Uterus (tissue), 3 donors: ENCODE measurements at regions not wholly inside any gene's neighbourhood (a gene's known extent, or its start where the extent isn't known, plus 50 kb on each side); places are given as distances from the start of the nearest gene placed in this dataset.

Experiments used
- DNase-seq, 2 donors: peaks; one replicate each; pipeline ENCODE4 v3.0.0-alpha.2; 2019 to 2020
- H3K27ac ChIP-seq, 2 donors: fragments of 200-600 bp; sonication (generic); 1 replicate in 1 of 2; 2 replicates in 1 of 2; pipeline ENCODE4 v1.5.1; 2016 to 2018
- H3K27me3 ChIP-seq, 2 donors: fragments of 200-600 bp; sonication (generic); one replicate each; pipeline ENCODE4 v1.5.1; 2018 to 2019; ENCODE audit warnings: control low read depth in 1 of 2
- H3K36me3 ChIP-seq, 2 donors: fragments of 200-600 bp; sonication (generic); one replicate each; pipeline ENCODE4 v1.5.1; 2019; ENCODE audit warnings: control low read depth in 1 of 2
- H3K4me1 ChIP-seq, 2 donors: fragments of 200-600 bp; sonication (generic); one replicate each; pipeline ENCODE4 v1.5.1; 2018 to 2019; ENCODE audit warnings: control low read depth in 1 of 2
- H3K4me3 ChIP-seq, 2 donors: fragments of 200-600 bp; sonication (generic); 1 replicate in 1 of 2; 2 replicates in 1 of 2; pipeline ENCODE4 v1.5.1; 2018 to 2019; ENCODE audit warnings: mild to moderate bottlenecking in 1 of 2
- H3K9me3 ChIP-seq, 2 donors: fragments of 200-600 bp; sonication (generic); one replicate each; pipeline ENCODE4 v1.5.1; 2019; ENCODE audit warnings: control low read depth in 1 of 2
- POLR2A ChIP-seq, 2 donors: fragments of 450-650 bp; IDR thresholded peaks; one replicate each; pipeline ENCODE4 v1.6.1; 2016; ENCODE audit warnings: antibody characterized with exemption in 2 of 2, mild to moderate bottlenecking in 1 of 2, moderate library complexity in 1 of 2
- intact Hi-C: fragments of 100-400 bp; cut with DNase I; formaldehyde crosslinking; loops from one replicate; pipeline ENCODE4 v1.15.1; 2023; ENCODE audit warnings: low total_unique reads
- TF ChIP-seq, protein P1 (sequence below), 4 experiments: fragments of 200-600 bp in 2 of 4; fragments of 450-650 bp in 2 of 4; sonication (generic) in 2 of 4; IDR thresholded peaks; one replicate each; pipeline ENCODE4 v1.5.1; 2016 to 2019; ENCODE audit warnings: antibody characterized with exemption in 4 of 4, mild to moderate bottlenecking in 2 of 4, moderate library complexity in 1 of 4
- donor health status: DM: yes; HTN: yes; CAD: no.

DNA sequence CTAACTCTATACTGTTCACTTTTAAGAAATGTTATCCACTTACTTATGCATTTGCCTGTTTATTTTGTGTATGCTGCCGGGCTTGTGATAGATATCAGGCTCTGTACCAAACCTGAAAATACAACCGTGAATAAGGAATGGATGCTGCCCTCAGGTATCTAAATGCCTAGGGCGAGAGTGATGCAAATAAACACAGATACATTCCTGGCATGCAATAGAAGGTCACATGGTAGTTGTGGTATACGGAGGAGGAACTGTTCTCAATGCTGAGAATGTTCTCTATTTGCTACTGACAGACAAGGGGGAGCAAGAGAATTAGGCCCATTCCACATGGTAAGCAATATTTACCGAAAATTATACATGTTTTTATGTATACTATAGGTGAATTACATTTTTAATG, 227.8 kb downstream of the ICE1 start:
- intact Hi-C loops: no loop called here
- no peak for TF ChIP-seq POLR2A (IDR thresholded peaks at IDR 0.05)
- TF ChIP-seq, protein P1, sequence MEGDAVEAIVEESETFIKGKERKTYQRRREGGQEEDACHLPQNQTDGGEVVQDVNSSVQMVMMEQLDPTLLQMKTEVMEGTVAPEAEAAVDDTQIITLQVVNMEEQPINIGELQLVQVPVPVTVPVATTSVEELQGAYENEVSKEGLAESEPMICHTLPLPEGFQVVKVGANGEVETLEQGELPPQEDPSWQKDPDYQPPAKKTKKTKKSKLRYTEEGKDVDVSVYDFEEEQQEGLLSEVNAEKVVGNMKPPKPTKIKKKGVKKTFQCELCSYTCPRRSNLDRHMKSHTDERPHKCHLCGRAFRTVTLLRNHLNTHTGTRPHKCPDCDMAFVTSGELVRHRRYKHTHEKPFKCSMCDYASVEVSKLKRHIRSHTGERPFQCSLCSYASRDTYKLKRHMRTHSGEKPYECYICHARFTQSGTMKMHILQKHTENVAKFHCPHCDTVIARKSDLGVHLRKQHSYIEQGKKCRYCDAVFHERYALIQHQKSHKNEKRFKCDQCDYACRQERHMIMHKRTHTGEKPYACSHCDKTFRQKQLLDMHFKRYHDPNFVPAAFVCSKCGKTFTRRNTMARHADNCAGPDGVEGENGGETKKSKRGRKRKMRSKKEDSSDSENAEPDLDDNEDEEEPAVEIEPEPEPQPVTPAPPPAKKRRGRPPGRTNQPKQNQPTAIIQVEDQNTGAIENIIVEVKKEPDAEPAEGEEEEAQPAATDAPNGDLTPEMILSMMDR (IDR thresholded peaks at IDR 0.05): no peak
- Histone ChIP-seq H3K4me3 (no peak overlapping the region), H3K27me3 (no peaks in the 10 kb centered on the region), H3K4me1 (no peaks in the 10 kb centered on the region), H3K36me3 (no peaks in the 10 kb centered on the region), H3K9me3 (no peaks in the 10 kb centered on the region), H3K27ac (no peak overlapping the region)
- DNase-seq: no peak

DNA sequence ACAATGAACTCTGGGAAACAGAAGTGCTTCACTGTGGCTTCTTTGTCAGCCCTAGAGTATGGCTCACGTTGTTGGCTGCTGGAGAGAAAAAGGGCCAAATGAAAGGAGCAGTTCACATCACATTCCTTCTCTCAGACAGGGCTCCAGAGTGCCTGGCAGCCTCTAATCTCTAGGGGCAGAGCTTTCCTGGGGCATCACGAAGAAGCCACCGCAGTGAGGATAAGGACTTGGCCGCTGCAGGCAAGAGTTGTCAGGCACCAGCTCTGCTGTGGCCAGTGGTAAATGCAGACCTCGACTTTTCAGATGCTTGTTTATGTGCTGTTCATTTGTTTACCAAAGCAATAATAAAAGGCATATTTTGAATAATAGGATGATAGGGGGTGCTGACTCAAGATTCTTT, 227.2 kb downstream of the ICE1 start:
- no peaks in the 10 kb centered on the region for H3K4me1 ChIP-seq
- intact Hi-C loops: no loop called here
- no peaks in the 10 kb centered on the region for H3K9me3 ChIP-seq
- no peaks in the 10 kb centered on the region for H3K27me3 ChIP-seq
- no peak for TF ChIP-seq POLR2A (IDR thresholded peaks at IDR 0.05)
- TF ChIP-seq, protein P1 (IDR thresholded peaks at IDR 0.05): no peak
- no peaks in the 10 kb centered on the region for H3K36me3 ChIP-seq
- DNase-seq: no peak
- no peak overlapping the region for H3K4me3 ChIP-seq
- H3K27ac ChIP-seq: no peak overlapping the region

DNA sequence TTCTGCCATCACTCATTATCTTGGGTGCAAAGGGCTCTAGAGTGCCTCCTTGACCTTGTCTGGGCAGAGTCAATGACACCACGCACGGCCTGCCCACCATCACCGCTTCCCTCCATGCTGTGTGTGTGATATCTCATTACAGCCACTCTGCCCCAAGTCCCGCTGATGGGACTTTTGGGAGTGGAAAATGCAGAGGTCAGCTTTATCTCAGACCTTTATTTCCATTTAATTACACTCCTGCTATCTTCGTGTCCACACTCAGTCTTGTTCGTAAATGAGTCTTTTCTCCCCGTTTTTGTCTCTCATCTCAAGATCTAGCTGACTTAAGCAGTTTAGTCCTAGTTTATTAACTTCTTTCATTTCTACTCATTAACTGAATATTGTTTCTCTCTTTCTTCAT, 226.2 kb downstream of the ICE1 start:
- no peak for DNase-seq
- no peaks in the 10 kb centered on the region for H3K9me3 ChIP-seq
- no peaks in the 10 kb centered on the region for H3K27me3 ChIP-seq
- no peaks in the 10 kb centered on the region for H3K36me3 ChIP-seq
- no peak overlapping the region for H3K4me3 ChIP-seq
- H3K27ac ChIP-seq: no peak overlapping the region
- no peak for TF ChIP-seq POLR2A (IDR thresholded peaks at IDR 0.05)
- TF ChIP-seq, protein P1 (IDR thresholded peaks at IDR 0.05): no peak
- intact Hi-C loops: no loop called here
- no peaks in the 10 kb centered on the region for H3K4me1 ChIP-seq

DNA sequence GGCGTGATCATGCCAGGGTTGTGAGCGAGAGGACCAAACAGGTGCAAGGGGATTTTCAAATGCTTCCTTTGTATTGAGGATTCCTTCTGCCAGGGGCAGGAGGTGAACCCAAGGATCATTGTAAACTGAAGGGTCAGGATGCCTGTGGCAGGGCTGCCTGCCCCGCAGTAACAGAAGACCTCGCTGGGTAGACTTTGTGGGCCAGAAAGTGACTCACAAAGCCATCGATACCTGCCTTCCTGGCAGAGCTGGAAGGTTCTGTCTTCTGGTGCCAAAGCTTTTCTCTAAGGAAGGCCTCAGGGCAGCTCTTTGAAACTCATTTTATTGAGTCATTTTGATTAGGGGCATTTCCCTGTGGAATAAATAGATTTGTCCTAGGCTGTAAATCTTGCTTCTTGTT, 223.4 kb downstream of the ICE1 start:
- intact Hi-C loops: no loop called here
- no peak overlapping the region for H3K4me3 ChIP-seq

DNA sequence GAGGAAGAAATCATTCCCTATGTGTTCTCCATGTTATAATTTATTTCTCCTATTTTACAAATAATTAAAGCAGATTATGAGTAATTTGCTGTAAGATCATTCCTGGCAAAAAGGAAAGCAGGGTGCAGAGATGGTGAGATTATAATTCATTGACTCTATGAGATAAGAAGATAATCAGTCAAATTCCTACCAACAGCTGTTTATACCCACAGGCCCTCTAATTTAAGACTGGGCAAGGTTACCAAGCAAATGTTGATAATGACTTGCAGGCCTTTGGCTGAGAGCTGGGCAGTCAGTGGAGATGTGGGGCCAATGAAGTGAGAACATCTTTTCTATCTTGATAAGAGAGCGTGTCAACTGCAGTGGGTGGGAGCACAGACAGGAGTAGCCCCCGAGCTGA, 222.7 kb downstream of the ICE1 start:
- Histone ChIP-seq H3K4me1 (no peaks in the 10 kb centered on the region), H3K9me3 (no peaks in the 10 kb centered on the region), H3K36me3 (no peaks in the 10 kb centered on the region), H3K4me3 (no peak overlapping the region), H3K27me3 (no peaks in the 10 kb centered on the region), H3K27ac (no peak overlapping the region)
- DNase-seq: no peak
- TF ChIP-seq POLR2A (IDR thresholded peaks at IDR 0.05): no peak
- TF ChIP-seq, protein P1 (IDR thresholded peaks at IDR 0.05): no peak
- intact Hi-C loops: no loop called here

More for the DNA sequence above, 223.4 kb downstream of the ICE1 start:
- H3K27ac ChIP-seq: no peak overlapping the region
- DNase-seq: no peak
- H3K36me3 ChIP-seq: no peaks in the 10 kb centered on the region
- TF ChIP-seq, protein P1 (IDR thresholded peaks at IDR 0.05): no peak
- no peak for TF ChIP-seq POLR2A (IDR thresholded peaks at IDR 0.05)
- H3K27me3 ChIP-seq: no peaks in the 10 kb centered on the region
- no peaks in the 10 kb centered on the region for H3K9me3 ChIP-seq
- H3K4me1 ChIP-seq: no peaks in the 10 kb centered on the region
